B cell (primary cell): ENCODE measurements at regions not wholly inside any gene's neighbourhood (a gene's known extent, or its start where the extent isn't known, plus 50 kb on each side); places are given as distances from the start of the nearest gene placed in this dataset.

Experiments used
- CTCF ChIP-seq: fragments of 200-600 bp; IDR thresholded peaks from one replicate; pipeline ENCODE4 v1.8.0; 2022; ENCODE audit warnings: antibody characterized with exemption, mild to moderate bottlenecking
- EZH2 ChIP-seq: IDR thresholded peaks from 2 replicates; pipeline ENCODE4 v1.6.1; 2012; ENCODE audit warnings: borderline replicate concordance, low read depth, mild to moderate bottlenecking, moderate library complexity, low read length; ENCODE audit not compliant: insufficient read depth, poor library complexity, severe bottlenecking

DNA sequence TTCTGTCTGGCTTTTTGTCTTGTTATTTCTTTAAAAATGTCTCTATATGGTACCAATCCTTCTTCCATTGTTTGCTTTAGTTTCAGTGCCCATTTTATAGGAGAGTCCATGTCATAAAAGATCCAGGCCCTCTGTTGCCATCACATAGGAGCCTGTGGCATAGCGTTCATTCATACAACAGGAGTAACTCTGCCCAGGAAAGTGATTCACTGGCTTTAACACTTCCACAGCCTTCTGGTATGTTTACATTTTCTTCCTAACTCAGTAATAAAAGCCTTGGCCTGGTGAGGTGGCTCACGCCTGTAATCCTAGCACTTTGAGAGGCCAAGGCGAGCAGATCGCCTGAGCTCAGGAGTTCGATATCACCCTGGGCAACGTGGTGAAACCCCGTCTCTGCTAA, 519.3 kb upstream of the PTGER4 start:
- no peak for TF ChIP-seq CTCF
- no peak for TF ChIP-seq EZH2
